Esophagus squamous epithelium (tissue), 5 donors: ENCODE measurements at regions not wholly inside any gene's neighbourhood (a gene's known extent, or its start where the extent isn't known, plus 50 kb on each side); places are given as distances from the start of the nearest gene placed in this dataset.

Experiments
- DNase-seq: peaks from one replicate; lab custom pipeline; 2025; lab: John Stamatoyannopoulos, UW
- H3K27ac ChIP-seq, 4 donors: fragments of 200-600 bp; sonication (generic); one replicate each; pipeline ENCODE4 v1.5.1; 2016 to 2019; ENCODE audit warnings: mild to moderate bottlenecking in 1 of 4
- H3K27me3 ChIP-seq, 4 donors: fragments of 200-600 bp; sonication (generic); 1 replicate in 3 of 4; 2 replicates in 1 of 4; pipeline versions ENCODE4 v1.5.1 to v1.6.0; 2017 to 2021; ENCODE audit warnings: antibody characterized with exemption in 1 of 4
- H3K36me3 ChIP-seq, 3 donors: fragments of 200-600 bp; sonication (generic); one replicate each; pipeline ENCODE4 v1.5.1; 2016 to 2019
- H3K4me1 ChIP-seq, 3 donors: fragments of 200-600 bp; sonication (generic); one replicate each; pipeline ENCODE4 v1.5.1; 2017 to 2019
- H3K4me3 ChIP-seq, 4 donors: fragments of 200-600 bp; sonication (generic); 1 replicate in 3 of 4; 2 replicates in 1 of 4; pipeline ENCODE4 v1.5.1; 2016 to 2019; ENCODE audit warnings: mild to moderate bottlenecking in 2 of 4, moderate library complexity in 1 of 4
- H3K9me3 ChIP-seq, 3 donors: fragments of 200-600 bp; sonication (generic); one replicate each; pipeline ENCODE4 v1.5.1; 2016 to 2019
- CTCF ChIP-seq, 6 experiments: fragments of 450-650 bp in 4 of 6; fragments of 200-600 bp in 2 of 6; sonication (generic) in 2 of 6; IDR thresholded peaks; one replicate each; pipeline ENCODE4 v1.5.1; 2016 to 2019; ENCODE audit warnings: antibody characterized with exemption in 6 of 6, mild to moderate bottlenecking in 4 of 6, moderate library complexity in 4 of 6
- POLR2A ChIP-seq, 4 donors: fragments of 450-650 bp; IDR thresholded peaks; one replicate each; pipeline ENCODE4 v1.6.1; 2017; ENCODE audit warnings: antibody characterized with exemption in 4 of 4, mild to moderate bottlenecking in 4 of 4, moderate library complexity in 3 of 4
- WGBS, 2 donors: methylation state at CpG; one replicate each; pipeline ENCODE4 v1.1.5; 2018; 5-methylcytosine and 5-hydroxymethylcytosine counted together
- intact Hi-C: fragments of 100-400 bp; cut with DNase I; formaldehyde crosslinking; loops from one replicate; pipeline ENCODE4 v1.15.0; 2022
- donor health status: DM: yes; HTN: yes; CAD: no.

GRCh38 chr7:52413051-52413450 is 622.4 kb upstream of the POM121L12 start:
- Histone ChIP-seq H3K4me3 (no peak overlapping the region), H3K27ac (no peak overlapping the region), H3K9me3 (peaks cover 0 to 12% (median 0%) of the 10 kb centered on the region in 3 donors), H3K36me3 (no peaks in the 10 kb centered on the region), H3K27me3 (no peaks in the 10 kb centered on the region), H3K4me1 (no peaks in the 10 kb centered on the region)
- no peak for DNase-seq
- intact Hi-C loops: no loop called here
- no peak for TF ChIP-seq POLR2A (IDR thresholded peaks at IDR 0.05)
- no peak for TF ChIP-seq CTCF (IDR thresholded peaks at IDR 0.05)
- WGBS, 2 donors: 39 to 45% methylated on average over 5 of the region's 5 CpGs

DNA sequence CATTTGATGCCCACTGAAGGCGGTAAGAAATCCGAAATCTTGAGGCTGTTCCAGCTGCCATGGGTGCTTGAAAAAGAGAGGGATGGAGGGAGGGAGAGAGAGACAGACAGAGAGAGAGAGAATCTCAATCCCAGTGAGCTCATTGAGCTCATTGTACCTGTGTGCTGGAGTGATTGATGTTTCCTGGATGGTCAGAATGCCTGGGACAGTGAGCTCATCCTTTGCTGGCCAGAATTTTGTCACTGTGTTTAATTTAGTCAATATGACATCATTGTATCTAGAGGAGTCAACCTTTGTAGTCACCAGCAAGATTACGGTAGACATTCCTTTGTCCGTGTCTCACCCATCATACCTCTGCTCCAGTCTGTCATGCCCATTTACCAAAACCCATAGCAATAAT is 625.4 kb upstream of the POM121L12 start:
- Histone ChIP-seq H3K4me3 (no peak overlapping the region), H3K27ac (no peak overlapping the region), H3K9me3 (peaks cover 0 to 12% (median 0%) of the 10 kb centered on the region in 3 donors), H3K4me1 (no peaks in the 10 kb centered on the region), H3K27me3 (no peaks in the 10 kb centered on the region), H3K36me3 (no peaks in the 10 kb centered on the region)
- 68% methylated on average over 4 of the region's 4 CpGs for WGBS, 2 donors
- intact Hi-C loops: no loop called here
- no peak for DNase-seq
- TF ChIP-seq CTCF (IDR thresholded peaks at IDR 0.05) (no peak), POLR2A (IDR thresholded peaks at IDR 0.05) (no peak)

DNA sequence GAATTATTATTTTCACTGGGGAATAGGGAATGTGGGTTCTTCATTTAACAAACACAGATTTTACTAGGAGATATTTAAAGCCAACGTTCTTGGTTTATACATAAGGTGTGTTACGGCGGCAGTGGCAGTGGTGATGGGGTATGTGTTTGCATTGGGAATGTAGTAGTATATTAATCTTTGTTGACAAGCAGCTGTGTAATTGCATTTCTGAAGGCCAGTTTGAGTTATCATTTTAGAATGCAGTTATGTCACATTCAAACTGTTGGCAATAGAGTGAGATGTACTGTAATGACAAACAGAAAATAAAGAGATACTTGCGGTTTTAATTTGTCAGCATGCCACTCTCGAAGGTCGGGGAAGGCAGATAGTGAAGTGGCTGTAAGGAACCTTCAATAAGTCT is 628.6 kb upstream of the POM121L12 start:
- no peaks in the 10 kb centered on the region for H3K4me1 ChIP-seq
- H3K27ac ChIP-seq: no peak overlapping the region
- H3K36me3 ChIP-seq: no peaks in the 10 kb centered on the region
- TF ChIP-seq CTCF (IDR thresholded peaks at IDR 0.05) (no peak), POLR2A (IDR thresholded peaks at IDR 0.05) (no peak)
- no peak overlapping the region for H3K4me3 ChIP-seq
- intact Hi-C loops: no loop called here
- H3K9me3 ChIP-seq: peaks cover 0 to 12% (median 0%) of the 10 kb centered on the region in 3 donors
- no peaks in the 10 kb centered on the region for H3K27me3 ChIP-seq
- WGBS, 2 donors: 68 to 80% methylated on average over 6 of the region's 6 CpGs
- no peak for DNase-seq

GRCh38 chr7:52382731-52383130 is 652.7 kb upstream of the POM121L12 start:
- no peak for DNase-seq
- peaks cover 0 to 4% (median 0%) of the 10 kb centered on the region in 3 donors for H3K9me3 ChIP-seq
- no peak for TF ChIP-seq POLR2A (IDR thresholded peaks at IDR 0.05)
- TF ChIP-seq CTCF (IDR thresholded peaks at IDR 0.05): no peak
- H3K4me1 ChIP-seq: no peaks in the 10 kb centered on the region
- no peak overlapping the region for H3K4me3 ChIP-seq
- H3K27me3 ChIP-seq: no peaks in the 10 kb centered on the region
- WGBS, 2 donors: 72 to 90% methylated on average over 2 to 3 of the region's 3 CpGs
- intact Hi-C loops: no loop called here
- H3K36me3 ChIP-seq: no peaks in the 10 kb centered on the region
- no peak overlapping the region for H3K27ac ChIP-seq

DNA sequence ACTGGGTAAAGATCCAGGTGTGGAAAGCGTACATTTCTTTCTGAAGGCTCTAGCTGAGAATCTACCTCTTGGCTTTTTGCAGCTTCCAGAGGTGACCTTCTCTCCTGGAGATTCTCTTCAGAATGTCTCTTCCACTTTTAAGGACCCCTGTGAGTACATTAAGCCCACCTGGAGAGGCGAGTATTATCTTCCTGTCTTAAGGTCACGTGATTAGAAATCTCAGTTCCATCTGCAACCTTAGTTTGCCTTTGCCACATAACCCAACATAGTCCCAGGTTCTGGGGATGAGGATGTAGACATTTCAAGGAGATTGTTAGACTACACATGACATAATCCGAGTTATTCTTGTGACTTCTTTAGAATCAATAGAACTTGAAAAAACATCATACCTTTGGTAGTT is 665.5 kb upstream of the POM121L12 start:
- Histone ChIP-seq H3K27me3 (no peaks in the 10 kb centered on the region), H3K36me3 (no peaks in the 10 kb centered on the region), H3K4me3 (no peak overlapping the region), H3K9me3 (no peaks in the 10 kb centered on the region), H3K27ac (no peak overlapping the region), H3K4me1 (no peaks in the 10 kb centered on the region)
- DNase-seq: no peak
- intact Hi-C loops: no loop called here
- WGBS, 2 donors: 72 to 83% methylated on average over 4 of the region's 4 CpGs
- TF ChIP-seq POLR2A (IDR thresholded peaks at IDR 0.05): no peak
- no peak for TF ChIP-seq CTCF (IDR thresholded peaks at IDR 0.05)
